Prostate gland (tissue), 2 donors: ENCODE measurements at regions not wholly inside any gene's neighbourhood (a gene's known extent, or its start where the extent isn't known, plus 50 kb on each side); places are given as distances from the start of the nearest gene placed in this dataset.

ENCODE experiments used
- CTCF ChIP-seq, 4 experiments: fragments of 200-600 bp in 2 of 4; fragments of 450-650 bp in 2 of 4; sonication (generic) in 2 of 4; IDR thresholded peaks; 1 replicate in 3 of 4; 2 replicates in 1 of 4; pipeline ENCODE4 v1.5.1; 2016 to 2019; ENCODE audit warnings: antibody characterized with exemption in 4 of 4, mild to moderate bottlenecking in 2 of 4, moderate library complexity in 2 of 4
- POLR2AphosphoS5 ChIP-seq: sonication (generic); formaldehyde crosslinking; IDR thresholded peaks from one replicate; pipeline ENCODE4 v1.6.1; 2017; ENCODE audit warnings: antibody characterized with exemption

- TF ChIP-seq CTCF (IDR thresholded peaks at IDR 0.05), result no peak
- TF ChIP-seq POLR2AphosphoS5, result no peak
Measured at GRCh38 chr2:58764338-58765104, 523.4 kb upstream of the FANCL start.
